Spleen (tissue), 7 donors: ENCODE measurements at regions not wholly inside any gene's neighbourhood (a gene's known extent, or its start where the extent isn't known, plus 50 kb on each side); places are given as distances from the start of the nearest gene placed in this dataset.

Experiments
- CTCF ChIP-seq, 11 experiments: fragments of 200-600 bp in 7 of 11; fragments of 450-650 bp in 4 of 11; sonication (generic) in 4 of 11; IDR thresholded peaks in 8 of 11; conservative IDR thresholded peaks in 3 of 11; 1 replicate in 7 of 11; 2 replicates in 4 of 11; pipeline versions ENCODE4 v1.4.0 to v1.8.0; 2016 to 2021; ENCODE audit warnings: antibody characterized with exemption in 11 of 11, inconsistent platforms in 4 of 11, mild to moderate bottlenecking in 1 of 11
- POLR2A ChIP-seq, 3 donors: fragments of 450-650 bp; IDR thresholded peaks; one replicate each; pipeline ENCODE4 v1.5.1; 2017; ENCODE audit warnings: antibody characterized with exemption in 3 of 3, mild to moderate bottlenecking in 1 of 3
- donor health status: DM: no; HTN: no; CAD: no; lungs with moderate emphysema.
- donor health status: DM: no; HTN: no; CAD: no.
- donor health status: DM: no; HTN: no; CAD: no.

GRCh38 chr15:70535955-70536338 is 227.4 kb downstream of the UACA start:
- TF ChIP-seq POLR2A (IDR thresholded peaks at IDR 0.05) = no peak
- TF ChIP-seq CTCF (IDR thresholded peaks at IDR 0.05 in 8 of 11, conservative IDR thresholded peaks at IDR 0.05 in 3 of 11) = no peak
